ENCODE measurements at regions not wholly inside any gene's neighbourhood (a gene's known extent, or its start where the extent isn't known, plus 50 kb on each side); places are given as distances from the start of the nearest gene placed in this dataset.
"Not testable (repeated sequence)": the region's sequence is repeated elsewhere in the genome, so short reads cannot be mapped to it uniquely, and the experiment has no call there.

DNA sequence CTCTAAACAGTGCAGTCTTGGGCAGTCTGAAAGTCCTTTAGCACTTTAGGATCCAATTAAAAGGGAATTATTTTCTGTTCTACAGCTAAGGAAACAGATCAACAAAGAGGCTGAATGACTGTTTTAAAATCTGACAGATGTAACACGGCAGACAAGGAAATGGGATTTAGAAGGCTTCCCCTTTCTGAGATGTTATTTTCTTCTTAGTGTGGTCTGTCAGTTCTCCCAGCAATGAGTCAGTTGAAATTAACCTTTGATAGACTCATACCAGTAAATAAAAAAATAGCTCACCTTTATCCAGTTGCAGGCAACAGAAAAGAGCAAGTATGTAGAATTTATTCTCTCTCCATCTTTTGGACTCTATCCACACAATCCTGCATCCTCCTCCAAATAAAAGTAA is 98.1 kb downstream of the NEDD1 start:
- no peak for DNase-seq

DNA sequence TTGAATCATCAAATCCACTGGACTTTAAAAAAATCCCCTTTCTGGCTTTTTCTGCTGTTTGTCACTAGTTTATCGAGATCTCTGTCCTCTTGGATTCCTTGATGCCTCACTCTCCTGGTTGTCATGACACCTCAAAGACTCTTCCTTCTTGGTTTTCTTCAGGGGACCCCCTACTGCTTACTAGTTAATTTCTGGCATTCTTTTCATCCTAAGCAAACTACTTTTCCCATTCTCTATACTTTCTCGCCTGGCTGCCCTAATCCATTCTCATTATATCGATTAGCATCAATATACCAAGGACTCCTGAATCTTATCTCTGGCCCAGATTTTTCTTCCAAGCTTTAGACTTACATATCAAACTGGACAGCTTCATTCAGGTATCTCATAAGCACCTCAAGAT is 98.6 kb downstream of the NEDD1 start:
- no peak for DNase-seq

- DNase-seq, result no peak
These were observed 99.5 kb downstream of the NEDD1 start for GRCh38 chr12:97006585-97006984.

DNA sequence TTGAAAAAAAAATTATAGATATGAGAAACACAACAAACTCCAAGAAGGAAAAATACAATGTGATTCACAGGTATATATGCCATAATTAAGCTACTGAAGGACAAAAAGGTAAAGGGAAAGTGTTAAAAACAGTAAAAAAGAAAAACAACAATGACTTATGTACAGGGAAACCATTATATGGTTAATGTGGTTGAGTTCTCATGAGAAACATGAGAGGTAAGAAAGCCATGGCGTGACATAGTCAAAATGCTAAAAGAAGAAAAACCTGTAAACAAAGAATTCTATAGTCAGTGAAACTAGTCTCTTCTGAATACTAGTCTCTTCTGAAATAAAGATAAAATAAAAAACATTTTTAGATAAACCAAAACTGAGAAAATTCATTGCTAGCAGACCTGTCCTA is 109.1 kb downstream of the NEDD1 start:
- DNase-seq, result no peak

DNA sequence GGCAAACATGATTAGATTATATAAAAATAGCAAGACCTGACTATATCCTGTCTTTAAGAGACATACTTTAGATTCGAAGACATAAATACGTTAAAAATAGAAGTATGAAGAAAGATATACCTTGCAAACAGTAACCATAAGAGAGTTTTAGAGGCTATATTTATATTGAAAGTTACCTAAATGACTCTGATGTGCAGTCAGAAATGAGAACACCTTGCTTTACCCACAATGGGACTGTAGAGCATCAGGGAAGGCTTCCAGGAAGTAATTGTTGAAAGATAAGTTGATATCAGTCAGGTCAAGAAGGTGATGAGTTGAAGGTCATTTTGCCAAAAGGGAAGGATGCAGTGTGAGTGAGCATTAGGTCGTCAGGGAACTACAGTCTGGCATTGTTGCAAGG is 110.2 kb downstream of the NEDD1 start:
- DNase-seq, result no peak

DNA sequence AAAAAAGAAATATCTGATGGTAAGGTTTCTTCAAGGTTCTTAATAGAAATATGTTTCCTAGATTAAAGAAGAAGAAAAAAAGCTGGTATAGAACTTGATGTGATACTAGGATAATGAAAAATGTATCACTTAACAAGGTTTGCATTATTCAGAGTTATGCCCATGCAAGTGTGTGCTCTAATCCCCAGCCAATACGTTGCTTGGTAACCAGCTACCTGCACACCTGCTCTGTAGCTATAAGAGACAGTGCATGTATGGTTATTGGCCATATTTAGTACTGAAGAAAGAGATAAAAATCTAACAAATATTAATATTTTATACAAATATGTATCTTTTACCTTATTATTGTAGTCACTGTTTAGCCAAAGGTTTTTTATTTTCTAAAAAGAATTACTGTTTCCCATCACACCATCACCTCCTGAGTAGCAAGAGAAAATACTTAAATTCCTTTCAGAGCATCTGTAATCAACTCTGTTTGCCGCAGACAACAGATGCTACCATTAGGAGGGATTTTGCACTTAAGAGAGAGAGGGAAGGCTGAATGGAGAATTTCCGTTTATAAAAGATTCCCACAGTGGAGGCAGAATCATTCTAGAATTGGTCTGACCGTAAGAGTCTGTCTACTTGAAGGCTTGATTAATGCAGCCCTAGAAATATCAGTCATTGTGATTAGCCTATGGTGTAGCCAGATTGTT is 115.6 kb downstream of the NEDD1 start:
- no peak for DNase-seq

GRCh38 chr12:97024393-97024792 is 117.3 kb downstream of the NEDD1 start:
- no peak for DNase-seq

DNA sequence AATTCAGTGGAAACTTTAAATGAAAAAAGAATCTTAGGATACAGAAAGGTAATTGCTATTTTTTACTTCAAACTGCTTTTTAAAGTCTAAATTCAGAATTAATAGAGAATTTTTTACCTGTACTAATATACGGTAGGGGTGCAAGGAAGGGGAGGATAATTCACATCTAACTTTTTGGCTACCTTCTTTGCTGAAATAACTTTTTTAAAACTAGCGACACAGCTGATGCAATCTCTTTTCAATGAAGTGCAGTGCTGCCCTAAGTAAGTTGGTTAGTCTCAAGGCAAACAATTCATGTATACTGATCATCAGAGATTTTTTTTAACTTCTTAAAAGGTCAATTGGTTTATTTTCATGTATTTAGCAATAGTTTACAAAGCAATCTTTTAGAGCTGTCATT is 119.8 kb downstream of the NEDD1 start:
- DNase-seq, result no peak

DNA sequence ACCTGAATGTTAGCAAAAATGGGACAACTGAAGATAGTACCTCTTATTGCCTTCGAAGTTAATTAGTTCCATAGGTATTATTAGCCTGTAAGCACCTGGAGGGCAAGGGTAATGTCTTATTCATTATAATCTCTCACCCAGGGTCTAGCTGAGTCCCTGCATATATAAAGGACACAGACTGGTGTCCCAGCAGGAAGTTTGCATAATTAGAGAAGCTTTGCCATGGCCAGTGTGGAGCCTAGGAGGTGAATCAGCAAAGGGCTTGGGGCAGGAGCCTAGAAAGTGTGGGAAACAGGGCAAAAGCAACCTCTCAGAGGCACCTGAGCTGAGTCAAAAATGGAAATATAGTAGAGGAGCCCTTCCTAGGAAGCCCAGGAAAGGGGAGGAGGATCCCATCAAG is 120.4 kb downstream of the NEDD1 start:
- DNase-seq, result no peak

DNA sequence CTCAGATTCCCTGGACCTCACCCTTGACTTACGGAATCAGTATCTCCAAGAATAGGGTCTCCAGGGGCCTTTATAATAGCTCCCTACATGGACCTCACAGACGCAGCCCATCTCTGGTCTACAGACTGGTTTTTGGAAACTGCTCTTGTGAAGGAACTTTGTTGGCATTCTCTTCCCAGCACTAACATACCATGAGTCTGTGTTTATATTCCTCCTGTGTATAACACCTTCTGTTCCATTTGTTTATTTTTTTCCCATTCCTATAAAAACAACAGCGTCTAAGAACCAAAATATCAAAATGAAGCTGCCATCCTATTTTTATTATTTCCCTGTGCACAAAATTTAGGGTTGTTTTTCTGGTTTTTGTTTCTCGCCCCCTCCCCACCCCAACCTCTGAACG is 131.1 kb downstream of the NEDD1 start:
- no peak for DNase-seq

- DNase-seq, result no peak
These were observed 131.8 kb downstream of the NEDD1 start for GRCh38 chr12:97038834-97039233.

- no peak for DNase-seq
These were observed 139.8 kb downstream of the NEDD1 start for GRCh38 chr12:97046901-97047300.

- DNase-seq, result no peak
These were observed 140.3 kb downstream of the NEDD1 start for GRCh38 chr12:97047361-97047760.

DNA sequence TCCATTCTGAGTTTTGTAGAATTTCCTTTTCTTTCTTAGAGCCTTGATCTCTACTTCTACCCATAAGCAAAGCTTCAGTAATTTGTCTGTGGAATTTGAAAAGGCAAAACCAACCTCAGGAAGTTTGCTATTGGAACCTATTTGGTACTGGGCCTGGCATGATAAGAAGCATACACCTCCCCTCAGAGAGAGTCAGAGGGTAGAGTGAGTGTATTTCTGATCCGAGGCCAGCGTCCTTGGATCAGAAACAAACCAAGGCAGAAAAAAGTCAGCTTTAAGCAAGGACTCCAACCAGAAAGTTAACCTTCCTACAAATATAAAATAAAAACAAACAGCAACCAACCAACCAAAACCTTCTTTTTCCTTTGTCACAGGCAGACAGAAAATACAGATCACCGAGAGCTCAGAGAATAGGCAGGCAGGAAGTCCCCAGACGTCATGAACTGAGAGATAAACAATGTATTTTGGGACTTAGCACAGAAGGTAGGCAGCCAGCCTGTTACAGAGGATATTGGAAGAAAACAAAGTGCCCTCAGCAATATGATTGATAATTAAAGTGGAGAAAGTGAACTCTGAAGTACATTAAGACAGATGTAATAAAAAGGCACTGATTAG is 141.5 kb downstream of the NEDD1 start:
- no peak for DNase-seq

- no peak for DNase-seq
These were observed 143.5 kb downstream of the NEDD1 start for GRCh38 chr12:97050509-97050908.

DNA sequence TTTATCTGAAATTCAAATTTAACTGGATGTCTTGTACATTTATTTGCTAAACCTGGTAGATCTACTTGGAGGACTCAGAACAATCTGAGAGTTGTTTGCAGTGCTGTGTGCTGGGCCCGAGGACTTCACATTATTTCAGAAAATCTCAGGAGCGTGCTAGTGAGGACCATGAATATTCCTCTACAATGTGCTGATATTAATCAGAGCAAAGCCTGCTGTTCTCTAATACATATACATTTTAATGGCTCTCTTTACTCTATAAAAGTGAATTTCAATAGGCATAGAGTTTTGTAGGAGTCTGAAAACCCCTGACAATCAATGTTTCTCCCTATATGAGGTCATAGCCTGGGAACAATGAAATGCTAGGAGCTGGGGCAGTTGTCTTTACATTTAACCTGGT is 144.3 kb downstream of the NEDD1 start:
- no peak for DNase-seq

GRCh38 chr12:97061171-97061570 is 154.1 kb downstream of the NEDD1 start:
- no peak for DNase-seq

GRCh38 chr12:97063292-97063935 is 156.4 kb downstream of the NEDD1 start:
- DNase-seq, result no peak

GRCh38 chr12:97075161-97075933 is 168.3 kb downstream of the NEDD1 start:
- DNase-seq, result no peak

- no peak for DNase-seq
These were observed 169.0 kb downstream of the NEDD1 start for GRCh38 chr12:97075934-97076630.

DNA sequence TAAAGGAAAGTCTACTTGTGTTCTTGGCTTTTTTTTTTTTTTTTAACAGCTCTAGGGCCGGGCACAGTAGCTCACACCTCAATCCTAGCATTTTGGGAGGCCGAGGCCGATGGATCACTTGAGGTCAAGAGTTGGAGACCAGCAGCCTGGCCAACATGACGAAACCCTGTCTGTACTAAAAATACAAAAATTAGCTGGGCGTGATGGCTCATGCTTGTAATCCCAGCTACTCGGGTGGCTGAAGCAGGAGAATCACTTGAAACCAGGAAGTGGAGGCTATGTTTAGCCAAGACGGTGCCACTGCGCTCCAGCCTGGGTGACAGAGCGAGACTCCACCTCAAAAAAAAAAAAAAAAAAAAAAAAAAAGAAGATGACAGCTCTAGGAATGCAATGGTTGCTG is 169.9 kb downstream of the NEDD1 start:
- not testable (repeated sequence) for DNase-seq

DNA sequence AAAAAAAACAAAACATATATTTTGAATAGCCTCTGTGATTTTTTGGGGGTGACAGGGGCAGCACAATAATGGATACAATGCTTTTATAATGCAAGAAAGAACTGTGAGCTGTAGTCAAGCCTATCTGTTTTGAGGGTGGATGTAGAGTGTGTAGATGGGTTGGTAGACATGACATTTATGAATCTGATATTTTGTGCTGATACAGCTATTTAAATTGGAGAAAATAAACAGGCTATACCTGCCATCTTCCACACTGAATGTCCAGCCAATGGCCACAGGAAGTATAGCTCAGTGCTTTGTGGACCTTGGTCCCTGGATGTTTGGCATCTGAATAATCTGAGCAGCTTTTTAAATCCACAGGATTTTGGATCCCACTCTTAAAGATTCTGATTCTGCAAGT is 175.0 kb downstream of the NEDD1 start:
- no peak for DNase-seq

GRCh38 chr12:97093187-97093683 is 186.2 kb downstream of the NEDD1 start:
- no peak for DNase-seq

Measured in CD4-positive, alpha-beta T cell treated with Interleukin-21 for 1 hour (primary cell).